Tibial nerve (tissue), 4 donors: ENCODE measurements at regions not wholly inside any gene's neighbourhood (a gene's known extent, or its start where the extent isn't known, plus 50 kb on each side); places are given as distances from the start of the nearest gene placed in this dataset.

ENCODE experiments used
- DNase-seq, 2 donors: peaks; one replicate each; pipeline ENCODE4 v3.0.0-alpha.2; 2019; ENCODE audit warnings: low spot score in 2 of 2
- H3K27ac ChIP-seq, 4 donors: fragments of 200-600 bp; sonication (generic) in 3 of 4; one replicate each; pipeline ENCODE4 v1.5.1; 2017 to 2019; ENCODE audit warnings: mild to moderate bottlenecking in 1 of 4
- H3K27me3 ChIP-seq, 2 donors: fragments of 200-600 bp; sonication (generic) in 1 of 2; one replicate each; pipeline versions ENCODE4 v1.5.1 to v1.6.0; 2017 to 2019
- H3K36me3 ChIP-seq, 3 donors: fragments of 200-600 bp; sonication (generic); one replicate each; pipeline ENCODE4 v1.5.1; 2018 to 2019
- H3K4me1 ChIP-seq, 4 donors: fragments of 200-600 bp; sonication (generic) in 3 of 4; one replicate each; pipeline ENCODE4 v1.5.1; 2017 to 2019
- H3K4me3 ChIP-seq, 4 donors: fragments of 200-600 bp; sonication (generic) in 3 of 4; one replicate each; pipeline ENCODE4 v1.5.1; 2017 to 2019; ENCODE audit warnings: mild to moderate bottlenecking in 1 of 4, moderate library complexity in 1 of 4
- H3K9me3 ChIP-seq, 4 donors: fragments of 200-600 bp; sonication (generic) in 3 of 4; one replicate each; pipeline ENCODE4 v1.5.1; 2017 to 2019
- CTCF ChIP-seq, 5 experiments: fragments of 200-600 bp in 3 of 5; fragments of 450-650 bp in 2 of 5; sonication (generic) in 3 of 5; IDR thresholded peaks; one replicate each; pipeline ENCODE4 v1.5.1; 2016 to 2019; ENCODE audit warnings: antibody characterized with exemption in 5 of 5, mild to moderate bottlenecking in 3 of 5, moderate library complexity in 2 of 5
- EP300 ChIP-seq, 2 donors: sonication (generic); formaldehyde crosslinking; IDR thresholded peaks; one replicate each; pipeline ENCODE4 v1.6.1; 2017; ENCODE audit warnings: antibody characterized with exemption in 2 of 2, mild to moderate bottlenecking in 1 of 2
- POLR2A ChIP-seq, 2 donors: fragments of 450-650 bp; IDR thresholded peaks; one replicate each; pipeline ENCODE4 v1.6.1; 2017; ENCODE audit warnings: antibody characterized with exemption in 2 of 2, mild to moderate bottlenecking in 2 of 2, moderate library complexity in 2 of 2
- WGBS, 2 donors: methylation state at CpG; one replicate each; pipeline ENCODE4 v1.1.5; 2018; 5-methylcytosine and 5-hydroxymethylcytosine counted together

- H3K27me3 ChIP-seq = no peaks in the 10 kb centered on the region
- H3K4me3 ChIP-seq = peak overlapping the region in 3 of 4 donors; percentile 16 to 25 (median 24)
- DNase-seq = peak in 1 of 2 donors; percentile 10
- H3K4me1 ChIP-seq = peaks cover 0 to 19% (median 3%) of the 10 kb centered on the region in 4 donors
- H3K36me3 ChIP-seq = no peaks in the 10 kb centered on the region
- H3K9me3 ChIP-seq = no peaks in the 10 kb centered on the region
- TF ChIP-seq EP300 (IDR thresholded peaks at IDR 0.05) (no peak), POLR2A (IDR thresholded peaks at IDR 0.05) (no peak), CTCF (IDR thresholded peaks at IDR 0.05) (no peak)
- no peak overlapping the region for H3K27ac ChIP-seq
- WGBS, 2 donors = 17 to 18% methylated on average over 23 to 24 of the region's 24 CpGs
These were observed 211.4 kb upstream of the SMIM21 start for GRCh38 chr18:75638776-75639471.

GRCh38 chr18:75638223-75638775, 210.8 kb upstream of the SMIM21 start:
- Histone ChIP-seq H3K4me1 (peaks cover 0 to 19% (median 3%) of the 10 kb centered on the region in 4 donors), H3K27me3 (no peaks in the 10 kb centered on the region), H3K4me3 (peak overlapping the region in 3 of 4 donors; percentile 16 to 25 (median 24)), H3K9me3 (no peaks in the 10 kb centered on the region), H3K36me3 (no peaks in the 10 kb centered on the region), H3K27ac (no peak overlapping the region)
- TF ChIP-seq CTCF (IDR thresholded peaks at IDR 0.05) (no peak), POLR2A (IDR thresholded peaks at IDR 0.05) (no peak)
- WGBS, 2 donors = 22 to 31% methylated on average over 16 of the region's 16 CpGs
- DNase-seq = peak in 1 of 2 donors; percentile 13

- no peaks in the 10 kb centered on the region for H3K9me3 ChIP-seq
- no peak for TF ChIP-seq CTCF (IDR thresholded peaks at IDR 0.05)
- TF ChIP-seq POLR2A (IDR thresholded peaks at IDR 0.05) = no peak
- TF ChIP-seq EP300 (IDR thresholded peaks at IDR 0.05) = no peak
- H3K4me3 ChIP-seq = no peak overlapping the region
- no peaks in the 10 kb centered on the region for H3K36me3 ChIP-seq
- no peak overlapping the region for H3K27ac ChIP-seq
- DNase-seq = no peak
- H3K27me3 ChIP-seq = no peaks in the 10 kb centered on the region
- WGBS, 2 donors = 90 to 97% methylated on average over 5 of the region's 5 CpGs
- H3K4me1 ChIP-seq = peaks cover 0 to 19% (median 3%) of the 10 kb centered on the region in 4 donors
These were observed 207.6 kb upstream of the SMIM21 start for GRCh38 chr18:75635096-75635495.

GRCh38 chr18:75625966-75626365, 198.5 kb upstream of the SMIM21 start:
- Histone ChIP-seq H3K9me3 (no peaks in the 10 kb centered on the region), H3K27ac (no peak overlapping the region), H3K36me3 (no peaks in the 10 kb centered on the region), H3K4me3 (no peak overlapping the region), H3K4me1 (no peaks in the 10 kb centered on the region), H3K27me3 (no peaks in the 10 kb centered on the region)
- WGBS, 2 donors = 92 to 94% methylated on average over 5 of the region's 5 CpGs
- no peak for TF ChIP-seq CTCF (IDR thresholded peaks at IDR 0.05)
- no peak for TF ChIP-seq EP300 (IDR thresholded peaks at IDR 0.05)
- no peak for TF ChIP-seq POLR2A (IDR thresholded peaks at IDR 0.05)
- no peak for DNase-seq

GRCh38 chr18:75624869-75625268, 197.4 kb upstream of the SMIM21 start:
- H3K9me3 ChIP-seq = peaks cover 0 to 4% (median 0%) of the 10 kb centered on the region in 4 donors
- WGBS, 2 donors = 96 to 97% methylated on average over 5 of the region's 5 CpGs

More at GRCh38 chr18:75624869-75625268, 197.4 kb upstream of the SMIM21 start:
- Histone ChIP-seq H3K27me3 (no peaks in the 10 kb centered on the region), H3K4me3 (no peak overlapping the region), H3K36me3 (no peaks in the 10 kb centered on the region), H3K4me1 (no peaks in the 10 kb centered on the region), H3K27ac (no peak overlapping the region)
- no peak for TF ChIP-seq EP300 (IDR thresholded peaks at IDR 0.05)
- TF ChIP-seq POLR2A (IDR thresholded peaks at IDR 0.05) = no peak
- no peak for TF ChIP-seq CTCF (IDR thresholded peaks at IDR 0.05)
- DNase-seq = no peak
